Upper lobe of right lung (tissue), 1 donor: ENCODE measurements at regions not wholly inside any gene's neighbourhood (a gene's known extent, or its start where the extent isn't known, plus 50 kb on each side); places are given as distances from the start of the nearest gene placed in this dataset.

Experiments used
- ATAC-seq: fragments of 200-7000 bp; cut with Tn5 transposase; one replicate; pipeline ENCODE4 v1.9.1; 2020; ENCODE audit warnings: mild to moderate bottlenecking, moderate library complexity
- DNase-seq: peaks from one replicate; pipeline ENCODE4 v3.0.0-alpha.2; 2020
- H3K27ac ChIP-seq: fragments of 200-600 bp; one replicate; pipeline ENCODE4 v1.8.0; 2022
- H3K27me3 ChIP-seq: fragments of 200-600 bp; one replicate; pipeline ENCODE4 v1.8.0; 2022; ENCODE audit warnings: mild to moderate bottlenecking
- H3K36me3 ChIP-seq: fragments of 200-600 bp; one replicate; pipeline ENCODE4 v1.8.0; 2022
- H3K4me1 ChIP-seq: fragments of 200-600 bp; one replicate; pipeline ENCODE4 v1.8.0; 2022
- H3K4me3 ChIP-seq: fragments of 200-600 bp; one replicate; pipeline ENCODE4 v1.8.0; 2022; ENCODE audit warnings: mild to moderate bottlenecking
- H3K9me3 ChIP-seq: fragments of 200-600 bp; one replicate; pipeline ENCODE4 v1.8.0; 2022
- CTCF ChIP-seq: fragments of 200-600 bp; IDR thresholded peaks from one replicate; pipeline ENCODE4 v1.8.0; 2022; ENCODE audit warnings: antibody characterized with exemption
- intact Hi-C: fragments of 100-400 bp; cut with DNase I; formaldehyde crosslinking; loops from one replicate; pipeline ENCODE4 v1.11.0; 2022
- donor health status: DM: no; HTN: yes; CAD: no; lungs with severe emphysema.

GRCh38 chr2:58878778-58879177, 637.7 kb upstream of the FANCL start:
- intact Hi-C loops, result no loop called here
- DNase-seq (no peak), ATAC-seq (no peak)
- Histone ChIP-seq H3K9me3 (no peaks in the 10 kb centered on the region), H3K27ac (no peak overlapping the region), H3K27me3 (no peaks in the 10 kb centered on the region), H3K4me3 (no peak overlapping the region), H3K4me1 (no peaks in the 10 kb centered on the region), H3K36me3 (no peaks in the 10 kb centered on the region)
- TF ChIP-seq CTCF, result no peak

GRCh38 chr2:58876126-58876525, 635.0 kb upstream of the FANCL start:
- Histone ChIP-seq H3K9me3 (no peaks in the 10 kb centered on the region), H3K27ac (no peak overlapping the region), H3K27me3 (no peaks in the 10 kb centered on the region), H3K4me3 (no peak overlapping the region), H3K4me1 (no peaks in the 10 kb centered on the region), H3K36me3 (no peaks in the 10 kb centered on the region)
- intact Hi-C loops, result no loop called here
- TF ChIP-seq CTCF, result no peak
- ATAC-seq (no peak), DNase-seq (no peak)

GRCh38 chr2:58875436-58875835, 634.3 kb upstream of the FANCL start:
- no peaks in the 10 kb centered on the region for H3K4me1 ChIP-seq
- no peak overlapping the region for H3K4me3 ChIP-seq
- H3K36me3 ChIP-seq, result no peaks in the 10 kb centered on the region
- intact Hi-C loops, result no loop called here
- DNase-seq (no peak), ATAC-seq (no peak)
- H3K27me3 ChIP-seq, result no peaks in the 10 kb centered on the region
- H3K27ac ChIP-seq, result no peak overlapping the region
- H3K9me3 ChIP-seq, result no peaks in the 10 kb centered on the region
- TF ChIP-seq CTCF, result no peak

GRCh38 chr2:58871469-58872142, 630.5 kb upstream of the FANCL start:
- Histone ChIP-seq H3K4me3 (no peak overlapping the region), H3K27ac (no peak overlapping the region), H3K36me3 (no peaks in the 10 kb centered on the region), H3K4me1 (no peaks in the 10 kb centered on the region), H3K27me3 (no peaks in the 10 kb centered on the region), H3K9me3 (no peaks in the 10 kb centered on the region)
- intact Hi-C loops, result no loop called here
- TF ChIP-seq CTCF, result no peak
- ATAC-seq (no peak), DNase-seq (no peak)

- ATAC-seq (no peak), DNase-seq (no peak)
- H3K27me3 ChIP-seq, result no peaks in the 10 kb centered on the region
- no peak overlapping the region for H3K4me3 ChIP-seq
- no peak for TF ChIP-seq CTCF
- intact Hi-C loops, result no loop called here
- no peaks in the 10 kb centered on the region for H3K9me3 ChIP-seq
- H3K4me1 ChIP-seq, result no peaks in the 10 kb centered on the region
- H3K36me3 ChIP-seq, result no peaks in the 10 kb centered on the region
- H3K27ac ChIP-seq, result no peak overlapping the region
Measured at GRCh38 chr2:58870704-58871103, 629.6 kb upstream of the FANCL start.

- ATAC-seq, result no peak
- TF ChIP-seq CTCF, result no peak
- intact Hi-C loops, result no loop called here
Measured at GRCh38 chr2:58866946-58867345, 625.8 kb upstream of the FANCL start.

More at GRCh38 chr2:58866946-58867345, 625.8 kb upstream of the FANCL start:
- DNase-seq, result no peak
- no peak overlapping the region for H3K27ac ChIP-seq
- H3K4me3 ChIP-seq, result no peak overlapping the region
- no peaks in the 10 kb centered on the region for H3K36me3 ChIP-seq
- no peaks in the 10 kb centered on the region for H3K9me3 ChIP-seq
- no peaks in the 10 kb centered on the region for H3K4me1 ChIP-seq
- no peaks in the 10 kb centered on the region for H3K27me3 ChIP-seq
